H9 (cell line): ENCODE measurements at regions not wholly inside any gene's neighbourhood (a gene's known extent, or its start where the extent isn't known, plus 50 kb on each side); places are given as distances from the start of the nearest gene placed in this dataset.

Source experiments
- DNase-seq: peaks from one replicate; pipeline ENCODE4 v3.0.0-alpha.2; 2017
- H2AFZ ChIP-seq: one replicate; pipeline ENCODE4 v1.6.1; 2013; ENCODE audit warnings: mild to moderate bottlenecking, low read length, control low read depth, moderate library complexity
- H2AK5ac ChIP-seq: 2 replicates; pipeline ENCODE4 v1.6.1; 2013; ENCODE audit warnings: low read length, control low read depth, mixed read lengths; ENCODE audit not compliant: insufficient read length
- H2BK120ac ChIP-seq: one replicate; pipeline ENCODE4 v1.6.1; 2013; ENCODE audit warnings: low read depth, mild to moderate bottlenecking, low read length, control low read depth, inconsistent platforms; ENCODE audit not compliant: poor library complexity, severe bottlenecking
- H2BK12ac ChIP-seq: 2 replicates; pipeline ENCODE4 v1.6.1; 2013; ENCODE audit warnings: low read length, control low read depth, mixed read lengths, low read depth; ENCODE audit not compliant: insufficient read length
- H2BK15ac ChIP-seq: 2 replicates; pipeline ENCODE4 v1.6.1; 2013; ENCODE audit warnings: low read depth, low read length, control low read depth
- H2BK20ac ChIP-seq: one replicate; pipeline ENCODE4 v1.6.1; 2013; ENCODE audit warnings: low read depth, mild to moderate bottlenecking, low read length, control low read depth, inconsistent platforms; ENCODE audit not compliant: poor library complexity, severe bottlenecking
- H2BK5ac ChIP-seq: 2 replicates; pipeline ENCODE4 v1.6.1; 2013; ENCODE audit warnings: low read length, control low read depth, mixed read lengths; ENCODE audit not compliant: insufficient read length
- H3K14ac ChIP-seq: 2 replicates; pipeline ENCODE4 v1.6.1; 2013; ENCODE audit warnings: low read length, control low read depth; ENCODE audit not compliant: insufficient read depth
- H3K18ac ChIP-seq: 2 replicates; pipeline ENCODE4 v1.6.1; 2013; ENCODE audit warnings: low read depth, mild to moderate bottlenecking, mixed read lengths, low read length, control low read depth; ENCODE audit not compliant: insufficient read length
- H3K23ac ChIP-seq: 2 replicates; pipeline ENCODE4 v1.6.1; 2013; ENCODE audit warnings: low read length, control low read depth, mixed read lengths, low read depth; ENCODE audit not compliant: insufficient read length
- H3K23me2 ChIP-seq: 2 replicates; pipeline ENCODE4 v1.6.1; 2013; ENCODE audit warnings: low read depth, mild to moderate bottlenecking, mixed read lengths, low read length, control low read depth; ENCODE audit not compliant: insufficient read length, poor library complexity, severe bottlenecking
- H3K27ac ChIP-seq: 2 replicates; pipeline ENCODE4 v1.5.1; 2013; ENCODE audit warnings: low read length, control low read depth, mixed read lengths, low read depth; ENCODE audit not compliant: insufficient read length
- H3K27me3 ChIP-seq: 2 replicates; pipeline ENCODE4 v1.6.1; 2013; ENCODE audit warnings: low read length, control low read depth, inconsistent platforms; ENCODE audit not compliant: insufficient read depth
- H3K4ac ChIP-seq: 2 replicates; pipeline ENCODE4 v1.6.1; 2013; ENCODE audit warnings: low read depth, mild to moderate bottlenecking, control low read depth, inconsistent platforms, low read length, moderate library complexity
- H3K4me1 ChIP-seq: 2 replicates; pipeline ENCODE4 v1.6.1; 2013; ENCODE audit warnings: low read length, control low read depth, inconsistent platforms; ENCODE audit not compliant: insufficient read depth
- H3K4me2 ChIP-seq: 2 replicates; pipeline ENCODE4 v1.6.1; 2013; ENCODE audit warnings: low read length, control low read depth, mixed read lengths; ENCODE audit not compliant: insufficient read length, insufficient read depth
- H3K56ac ChIP-seq: 2 replicates; pipeline ENCODE4 v1.6.1; 2013; ENCODE audit warnings: low read depth, mild to moderate bottlenecking, mixed read lengths, low read length, control low read depth; ENCODE audit not compliant: insufficient read length
- H3K79me1 ChIP-seq: 2 replicates; pipeline ENCODE4 v1.6.1; 2013; ENCODE audit warnings: low read depth, mild to moderate bottlenecking, moderate library complexity, low read length, control low read depth, inconsistent platforms; ENCODE audit not compliant: insufficient read depth, poor library complexity, severe bottlenecking
- H3K79me2 ChIP-seq: 2 replicates; pipeline ENCODE4 v1.6.1; 2013; ENCODE audit warnings: low read length, control low read depth, inconsistent platforms; ENCODE audit not compliant: insufficient read depth
- H3K9ac ChIP-seq: 2 replicates; pipeline ENCODE4 v1.6.1; 2013; ENCODE audit warnings: low read length, control low read depth, mixed read lengths; ENCODE audit not compliant: insufficient read length; ENCODE audit errors: extremely low read depth
- H3K9me3 ChIP-seq: one replicate; pipeline ENCODE4 v1.6.1; 2013; ENCODE audit warnings: low read depth, low read length, inconsistent platforms; ENCODE audit not compliant: control insufficient read depth
- H3T11ph ChIP-seq: one replicate; pipeline ENCODE4 v1.6.1; 2013; ENCODE audit warnings: mild to moderate bottlenecking, low read length, control low read depth, inconsistent platforms
- H4K20me1 ChIP-seq: one replicate; pipeline ENCODE4 v1.6.1; 2013; ENCODE audit not compliant: control insufficient read depth, insufficient read length, insufficient read depth
- H4K5ac ChIP-seq: 2 replicates; pipeline ENCODE4 v1.6.1; 2013; ENCODE audit warnings: low read depth, mild to moderate bottlenecking, mixed read lengths, low read length, control low read depth; ENCODE audit not compliant: insufficient read length
- H4K8ac ChIP-seq: replicated peaks from 2 replicates; pipeline ENCODE4 v1.6.1; 2013; ENCODE audit warnings: low read length, control low read depth, mixed read lengths, low read depth; ENCODE audit not compliant: insufficient read length
- H4K91ac ChIP-seq: 2 replicates; pipeline ENCODE4 v1.6.1; 2013; ENCODE audit warnings: low read depth, mild to moderate bottlenecking, moderate library complexity, mixed read lengths, low read length, control low read depth; ENCODE audit not compliant: insufficient read length
- H3K27ac Mint-ChIP-seq, 3 experiments: 2 replicates in 2 of 3; 3 replicates in 1 of 3; pipeline ENCODE4 v1.8.0; 2020 to 2021; ENCODE audit warnings: mixed read lengths in 3 of 3, mild to moderate bottlenecking in 1 of 3, moderate library complexity in 1 of 3
- H3K27me3 Mint-ChIP-seq: 2 replicates; pipeline ENCODE4 v1.8.0; 2021; ENCODE audit warnings: low read depth, mild to moderate bottlenecking, moderate library complexity, mixed read lengths
- H3K36me3 Mint-ChIP-seq, 3 experiments: 2 replicates in 2 of 3; 3 replicates in 1 of 3; pipeline ENCODE4 v1.8.0; 2020 to 2021; ENCODE audit warnings: low read depth in 3 of 3, mixed read lengths in 3 of 3; ENCODE audit not compliant: insufficient read depth in 1 of 3
- H3K4me1 Mint-ChIP-seq, 2 experiments: 2 replicates each; pipeline ENCODE4 v1.8.0; 2020; ENCODE audit warnings: mixed read lengths in 2 of 2
- H3K4me3 Mint-ChIP-seq, 2 experiments: 2 replicates in 1 of 2; 3 replicates in 1 of 2; pipeline ENCODE4 v1.8.0; 2020 to 2021; ENCODE audit warnings: mild to moderate bottlenecking in 2 of 2, mixed read lengths in 2 of 2, moderate library complexity in 1 of 2
- H3K9me3 Mint-ChIP-seq, 2 experiments: 2 replicates in 1 of 2; 3 replicates in 1 of 2; pipeline ENCODE4 v1.8.0; 2020; ENCODE audit warnings: mild to moderate bottlenecking in 2 of 2, mixed read lengths in 2 of 2, moderate library complexity in 1 of 2
- TF ChIP-seq, protein P1 (sequence below): fragments of 200-600 bp; sonication (generic); conservative IDR thresholded peaks from 3 replicates; pipeline ENCODE4 v1.8.0; 2021; ENCODE audit warnings: antibody characterized with exemption, mild to moderate bottlenecking

DNA sequence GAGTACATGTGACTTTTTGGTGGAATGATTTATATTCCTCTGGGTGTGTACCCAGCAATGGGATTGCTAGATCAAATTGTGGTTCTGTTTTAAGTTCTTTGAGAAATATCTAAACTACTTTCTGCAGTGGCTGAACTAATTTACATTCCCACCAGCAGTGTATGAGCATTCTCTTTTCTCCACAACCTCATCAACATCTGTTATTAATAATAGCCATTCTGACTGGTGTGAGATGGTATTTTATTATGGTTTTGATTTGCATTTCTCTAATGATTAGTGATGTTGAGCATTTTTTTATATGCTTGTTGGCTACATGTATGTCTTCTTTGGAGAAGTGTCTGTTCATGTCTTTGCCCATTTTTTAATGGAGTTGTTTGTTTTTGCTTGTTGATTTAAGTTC is 267.4 kb upstream of the NT5C1B start:
- TF ChIP-seq, protein P1, sequence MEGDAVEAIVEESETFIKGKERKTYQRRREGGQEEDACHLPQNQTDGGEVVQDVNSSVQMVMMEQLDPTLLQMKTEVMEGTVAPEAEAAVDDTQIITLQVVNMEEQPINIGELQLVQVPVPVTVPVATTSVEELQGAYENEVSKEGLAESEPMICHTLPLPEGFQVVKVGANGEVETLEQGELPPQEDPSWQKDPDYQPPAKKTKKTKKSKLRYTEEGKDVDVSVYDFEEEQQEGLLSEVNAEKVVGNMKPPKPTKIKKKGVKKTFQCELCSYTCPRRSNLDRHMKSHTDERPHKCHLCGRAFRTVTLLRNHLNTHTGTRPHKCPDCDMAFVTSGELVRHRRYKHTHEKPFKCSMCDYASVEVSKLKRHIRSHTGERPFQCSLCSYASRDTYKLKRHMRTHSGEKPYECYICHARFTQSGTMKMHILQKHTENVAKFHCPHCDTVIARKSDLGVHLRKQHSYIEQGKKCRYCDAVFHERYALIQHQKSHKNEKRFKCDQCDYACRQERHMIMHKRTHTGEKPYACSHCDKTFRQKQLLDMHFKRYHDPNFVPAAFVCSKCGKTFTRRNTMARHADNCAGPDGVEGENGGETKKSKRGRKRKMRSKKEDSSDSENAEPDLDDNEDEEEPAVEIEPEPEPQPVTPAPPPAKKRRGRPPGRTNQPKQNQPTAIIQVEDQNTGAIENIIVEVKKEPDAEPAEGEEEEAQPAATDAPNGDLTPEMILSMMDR, result no peak
- Histone ChIP-seq H3K4me2 (no peak overlapping the region), H4K8ac (no peak overlapping the region)

More for the DNA sequence above, 267.4 kb upstream of the NT5C1B start:
- Histone ChIP-seq H2BK15ac (no peak overlapping the region), H4K20me1 (no peaks in the 10 kb centered on the region), H3K18ac (no peak overlapping the region), H3K56ac (no peak overlapping the region), H3K9me3 (no peaks in the 10 kb centered on the region), H3K4ac (no peak overlapping the region), H3K79me1 (no peaks in the 10 kb centered on the region), H3K27me3 (no peaks in the 10 kb centered on the region), H2BK20ac (no peak overlapping the region), H4K5ac (no peak overlapping the region), H2AFZ (no peak overlapping the region), H3K23ac (no peak overlapping the region), H3T11ph (no peak overlapping the region), H2BK5ac (no peak overlapping the region), H4K91ac (no peak overlapping the region), H3K9ac (no peak overlapping the region), H3K79me2 (no peaks in the 10 kb centered on the region), H2AK5ac (no peak overlapping the region), H3K23me2 (no peaks in the 10 kb centered on the region), H2BK120ac (no peak overlapping the region), H3K4me1 (no peaks in the 10 kb centered on the region), H3K27ac (no peak overlapping the region), H2BK12ac (no peak overlapping the region), H3K14ac (no peak overlapping the region)
- no peaks in the 10 kb centered on the region for H3K36me3 Mint-ChIP-seq
- H3K9me3 Mint-ChIP-seq, result no peaks in the 10 kb centered on the region
- no peak overlapping the region for H3K4me3 Mint-ChIP-seq
- H3K27ac Mint-ChIP-seq, result no peak overlapping the region
- H3K4me1 Mint-ChIP-seq, result no peaks in the 10 kb centered on the region
- peaks cover 11% of the 10 kb centered on the region for H3K27me3 Mint-ChIP-seq
- DNase-seq, result no peak
